Kidney (tissue), 13 donors: ENCODE measurements at regions not wholly inside any gene's neighbourhood (a gene's known extent, or its start where the extent isn't known, plus 50 kb on each side); places are given as distances from the start of the nearest gene placed in this dataset.

Source experiments
- DNase-seq, 5 donors: peaks; one replicate each; pipeline ENCODE4 v3.0.0-alpha.2; 2013 to 2020
- FAIRE-seq: peaks from 2 replicates; lab custom pipeline; 2012; peaks lifted over from hg19 to GRCh38; lab: Jason Lieb, UNC
- H3K27ac ChIP-seq, 2 donors: one replicate each; pipeline ENCODE4 v1.7.0; 2013; ENCODE audit warnings: low read depth in 2 of 2, low read length in 2 of 2, inconsistent platforms in 1 of 2
- H3K27me3 ChIP-seq: one replicate; pipeline ENCODE4 v1.7.1; 2013; ENCODE audit warnings: low read length, inconsistent platforms; ENCODE audit not compliant: control insufficient read depth, insufficient read depth
- H3K36me3 ChIP-seq, 3 donors: one replicate each; pipeline versions ENCODE4 v1.7.0 to v1.7.1; 2013; ENCODE audit warnings: low read length in 3 of 3, control low read depth in 1 of 3, inconsistent platforms in 1 of 3; ENCODE audit not compliant: insufficient read depth in 3 of 3, control insufficient read depth in 2 of 3
- H3K4me1 ChIP-seq, 3 donors: one replicate each; pipeline versions ENCODE4 v1.7.0 to v1.7.1; 2013; ENCODE audit warnings: low read length in 3 of 3, inconsistent platforms in 1 of 3, low read depth in 1 of 3; ENCODE audit not compliant: control insufficient read depth in 2 of 3, insufficient read depth in 2 of 3
- H3K4me3 ChIP-seq, 3 donors: one replicate each; pipeline versions ENCODE4 v1.7.0 to v1.8.1; 2013; ENCODE audit warnings: low read length in 3 of 3, control low read depth in 1 of 3, inconsistent platforms in 1 of 3
- H3K9ac ChIP-seq, 3 donors: one replicate each; pipeline versions ENCODE4 v1.7.0 to v1.7.1; 2013; ENCODE audit warnings: low read length in 3 of 3, control low read depth in 1 of 3, inconsistent platforms in 1 of 3
- H3K9me3 ChIP-seq, 3 donors: one replicate each; pipeline versions ENCODE4 v1.7.0 to v1.7.1; 2013; ENCODE audit warnings: low read length in 3 of 3, control low read depth in 1 of 3, inconsistent platforms in 1 of 3; ENCODE audit not compliant: control insufficient read depth in 2 of 3, insufficient read depth in 1 of 3
- CTCF ChIP-seq: IDR thresholded peaks from 3 replicates; pipeline ENCODE4 v1.5.1; 2012; ENCODE audit warnings: mild to moderate bottlenecking, moderate library complexity, borderline replicate concordance; ENCODE audit not compliant: insufficient read depth; ENCODE audit errors: extremely low read depth
- intact Hi-C: fragments of 100-400 bp; cut with DNase I; formaldehyde crosslinking; loops from one replicate; pipeline ENCODE4 v1.11.1; 2022
- donor health status: control.
- donor health status: control.
- donor health status: control.
- donor health status: control.
- donor health status: control.
- donor health status: DM: yes; HTN: yes; CAD: no.
- donor health status: Normal renal cell carcinoma (clear cell type).

GRCh38 chr13:104949840-104950740 lies 1585.4 kb downstream of the EFNB2 start:
- TF ChIP-seq CTCF, result no peak
- DNase-seq, result peak in 2 of 5 donors; percentile 50 to 63
- no peaks in the 10 kb centered on the region for H3K27me3 ChIP-seq
- intact Hi-C loops, result no loop called here
- H3K36me3 ChIP-seq, result no peaks in the 10 kb centered on the region
- no peaks in the 10 kb centered on the region for H3K4me1 ChIP-seq
- no peak overlapping the region for H3K27ac ChIP-seq
- no peak for FAIRE-seq
- no peak overlapping the region for H3K4me3 ChIP-seq
- no peaks in the 10 kb centered on the region for H3K9me3 ChIP-seq
- no peak overlapping the region for H3K9ac ChIP-seq

GRCh38 chr13:104944176-104944575 lies 1591.3 kb downstream of the EFNB2 start:
- TF ChIP-seq CTCF, result no peak
- intact Hi-C loops, result no loop called here
- no peaks in the 10 kb centered on the region for H3K4me1 ChIP-seq

GRCh38 chr13:104943331-104943730 lies 1592.1 kb downstream of the EFNB2 start:
- Histone ChIP-seq H3K9me3 (no peaks in the 10 kb centered on the region), H3K4me1 (no peaks in the 10 kb centered on the region), H3K4me3 (no peak overlapping the region), H3K27me3 (no peaks in the 10 kb centered on the region), H3K27ac (no peak overlapping the region), H3K9ac (no peak overlapping the region), H3K36me3 (no peaks in the 10 kb centered on the region)
- DNase-seq, result no peak
- intact Hi-C loops, result no loop called here
- no peak for TF ChIP-seq CTCF
- no peak for FAIRE-seq

More at GRCh38 chr13:104944176-104944575, 1591.3 kb downstream of the EFNB2 start:
- FAIRE-seq (no peak), DNase-seq (peak in 2 of 5 donors; percentile 39 to 53)
- Histone ChIP-seq H3K9me3 (no peaks in the 10 kb centered on the region), H3K27me3 (no peaks in the 10 kb centered on the region), H3K9ac (no peak overlapping the region), H3K36me3 (no peaks in the 10 kb centered on the region), H3K4me3 (no peak overlapping the region), H3K27ac (no peak overlapping the region)
